ENCODE measurements at regions not wholly inside any gene's neighbourhood (a gene's known extent, or its start where the extent isn't known, plus 50 kb on each side); places are given as distances from the start of the nearest gene placed in this dataset.

DNA sequence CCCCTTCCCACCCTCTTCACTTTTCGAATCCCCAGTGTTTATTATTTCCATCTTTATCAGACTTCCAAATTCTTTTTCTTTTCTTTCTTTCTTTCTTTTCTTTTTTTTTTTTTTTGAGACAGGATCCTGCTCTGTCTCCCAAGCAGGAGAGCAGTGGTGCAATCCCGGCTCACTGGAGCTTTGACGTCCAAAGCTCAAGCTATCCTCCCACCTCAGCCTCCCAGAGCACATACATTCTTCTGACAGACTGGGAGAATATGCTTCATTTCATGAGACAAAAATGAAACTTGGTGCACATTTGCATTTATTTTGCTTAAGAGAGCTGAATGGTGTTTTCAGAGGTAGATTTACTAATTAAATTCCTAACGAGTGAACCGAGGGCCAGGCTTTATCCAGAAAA is 80.1 kb upstream of the FZD8 start:
- Histone ChIP-seq H3K4me1 (ENCODE audit: control insufficient read depth, low read depth, low read length) (no peaks in the 10 kb centered on the region), H3K27me3 (ENCODE audit: control insufficient read depth, insufficient read depth, low read length) (no peaks in the 10 kb centered on the region), H3K4me3 (ENCODE audit: low read length) (no peak overlapping the region), H3K36me3 (ENCODE audit: control insufficient read depth, low read depth, low read length) (no peaks in the 10 kb centered on the region), H3K27ac (ENCODE audit: low read length) (no peak overlapping the region), H3K9me3 (ENCODE audit: control insufficient read depth, low read depth, low read length) (no peaks in the 10 kb centered on the region), H3K9ac (ENCODE audit: low read length) (no peak overlapping the region)

DNA sequence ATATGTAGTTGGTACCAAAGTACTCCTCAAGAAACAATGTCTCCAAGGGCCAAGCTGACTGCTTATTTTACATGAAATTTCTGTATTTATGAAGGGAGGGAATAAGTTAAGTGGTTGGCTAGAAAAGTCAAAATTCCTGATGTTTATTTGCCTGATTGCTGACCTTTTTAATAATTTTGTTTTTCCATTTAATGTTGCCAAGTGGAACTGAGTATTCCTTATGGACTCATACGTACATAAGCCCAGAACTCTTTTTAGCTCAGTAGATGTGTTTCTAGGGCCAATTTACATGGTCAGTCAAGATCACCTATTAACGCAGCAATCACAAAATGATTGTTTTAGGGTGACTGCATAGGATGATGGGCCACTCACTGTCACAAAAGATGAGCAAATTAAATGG is 78.3 kb upstream of the FZD8 start:
- Histone ChIP-seq H3K27ac (ENCODE audit: low read length) (no peak overlapping the region), H3K4me1 (ENCODE audit: control insufficient read depth, low read depth, low read length) (no peaks in the 10 kb centered on the region), H3K4me3 (ENCODE audit: low read length) (no peak overlapping the region), H3K36me3 (ENCODE audit: control insufficient read depth, low read depth, low read length) (no peaks in the 10 kb centered on the region), H3K9me3 (ENCODE audit: control insufficient read depth, low read depth, low read length) (no peaks in the 10 kb centered on the region), H3K27me3 (ENCODE audit: control insufficient read depth, insufficient read depth, low read length) (no peaks in the 10 kb centered on the region), H3K9ac (ENCODE audit: low read length) (no peak overlapping the region)

DNA sequence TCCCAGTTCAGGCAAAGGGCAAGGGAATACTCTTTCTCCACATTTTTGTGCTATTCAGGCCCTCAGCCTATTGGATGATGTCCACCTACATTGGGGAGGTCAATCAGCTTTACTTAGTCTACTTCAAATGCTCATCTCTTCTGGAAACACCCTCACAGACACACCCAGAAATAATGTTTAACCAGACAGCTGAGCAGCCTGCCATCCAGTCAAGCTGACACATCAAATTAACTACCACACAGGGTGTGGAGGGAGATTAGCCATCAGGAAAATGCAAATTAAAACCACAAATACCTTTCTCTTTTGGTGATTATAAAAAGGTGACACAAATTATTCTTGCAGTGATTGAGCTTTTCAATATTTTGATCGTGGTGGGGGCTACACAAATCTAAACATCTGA is 74.7 kb upstream of the FZD8 start:
- Histone ChIP-seq H3K4me1 (ENCODE audit: control insufficient read depth, low read depth, low read length) (no peaks in the 10 kb centered on the region), H3K4me3 (ENCODE audit: low read length) (no peak overlapping the region), H3K27ac (ENCODE audit: low read length) (no peak overlapping the region), H3K9ac (ENCODE audit: low read length) (no peak overlapping the region), H3K9me3 (ENCODE audit: control insufficient read depth, low read depth, low read length) (no peaks in the 10 kb centered on the region), H3K36me3 (ENCODE audit: control insufficient read depth, low read depth, low read length) (no peaks in the 10 kb centered on the region), H3K27me3 (ENCODE audit: control insufficient read depth, insufficient read depth, low read length) (no peaks in the 10 kb centered on the region)

DNA sequence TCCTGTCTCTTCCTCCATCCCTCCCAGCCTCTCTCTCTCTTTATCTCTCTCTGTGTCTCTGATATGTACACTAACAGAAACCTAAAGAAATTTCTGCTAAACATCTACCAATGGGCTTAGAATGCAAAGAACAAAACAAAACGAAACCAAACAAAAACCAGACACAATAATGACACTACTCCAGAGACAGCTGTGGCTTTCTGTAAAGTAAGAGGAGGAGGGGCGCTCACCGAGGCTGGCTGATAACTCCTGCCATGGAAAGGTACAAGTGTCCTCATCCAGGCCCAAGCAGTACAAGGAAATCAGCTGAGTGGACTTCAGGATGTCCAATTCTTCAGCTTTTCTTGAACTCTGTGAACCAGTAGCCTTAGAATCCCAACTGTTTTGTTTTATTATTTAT is 70.4 kb upstream of the FZD8 start:
- Histone ChIP-seq H3K9me3 (ENCODE audit: control insufficient read depth, low read depth, low read length) (peaks cover 5% of the 10 kb centered on the region), H3K9ac (ENCODE audit: low read length) (no peak overlapping the region), H3K27me3 (ENCODE audit: control insufficient read depth, insufficient read depth, low read length) (no peaks in the 10 kb centered on the region), H3K27ac (ENCODE audit: low read length) (no peak overlapping the region), H3K4me3 (ENCODE audit: low read length) (no peak overlapping the region), H3K36me3 (ENCODE audit: control insufficient read depth, low read depth, low read length) (no peaks in the 10 kb centered on the region), H3K4me1 (ENCODE audit: control insufficient read depth, low read depth, low read length) (no peaks in the 10 kb centered on the region)

DNA sequence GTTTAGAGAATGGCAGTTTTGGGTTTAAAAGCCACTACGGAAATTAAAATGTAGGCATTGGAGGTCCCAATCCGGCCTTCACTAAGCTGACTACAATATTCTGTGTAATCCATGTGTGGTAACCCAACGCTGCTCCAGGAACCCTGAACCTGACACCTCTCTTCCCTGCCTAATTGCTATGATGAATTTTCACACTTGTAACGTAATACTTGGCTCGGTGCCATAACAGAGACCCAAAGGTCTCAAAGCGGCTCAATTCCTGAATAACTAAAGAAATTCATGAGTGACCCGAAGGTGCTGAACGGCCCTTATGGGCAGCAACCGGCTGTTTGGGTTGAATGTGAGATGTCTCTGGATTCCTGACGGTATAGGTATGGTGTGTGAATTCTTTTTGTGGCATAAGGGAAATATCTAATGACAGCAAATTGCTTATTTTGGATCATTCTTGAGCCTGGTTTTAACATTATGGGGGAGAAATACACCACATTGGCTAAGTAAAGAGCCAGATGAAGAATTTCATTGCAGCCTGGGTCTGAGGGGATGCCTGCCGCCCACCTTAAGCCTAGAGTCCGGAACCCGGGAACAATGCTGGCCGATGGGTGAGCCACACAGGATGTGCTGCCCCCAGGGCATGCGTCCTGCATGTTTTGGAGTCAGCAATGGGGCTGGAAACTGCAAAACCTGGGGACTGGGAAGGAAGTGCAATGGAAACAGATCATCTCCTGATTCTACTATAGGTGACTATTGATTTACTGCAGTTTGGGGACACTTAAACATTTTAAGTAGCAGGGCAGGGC is 69.7 kb upstream of the FZD8 start:
- no peak overlapping the region for H3K4me3 ChIP-seq (ENCODE audit: low read length)
- H3K36me3 ChIP-seq (ENCODE audit: control insufficient read depth, low read depth, low read length) = no peaks in the 10 kb centered on the region
- H3K4me1 ChIP-seq (ENCODE audit: control insufficient read depth, low read depth, low read length) = no peaks in the 10 kb centered on the region
- peaks cover 5% of the 10 kb centered on the region for H3K9me3 ChIP-seq (ENCODE audit: control insufficient read depth, low read depth, low read length)
- no peak overlapping the region for H3K9ac ChIP-seq (ENCODE audit: low read length)
- H3K27ac ChIP-seq (ENCODE audit: low read length) = no peak overlapping the region
- no peaks in the 10 kb centered on the region for H3K27me3 ChIP-seq (ENCODE audit: control insufficient read depth, insufficient read depth, low read length)

DNA sequence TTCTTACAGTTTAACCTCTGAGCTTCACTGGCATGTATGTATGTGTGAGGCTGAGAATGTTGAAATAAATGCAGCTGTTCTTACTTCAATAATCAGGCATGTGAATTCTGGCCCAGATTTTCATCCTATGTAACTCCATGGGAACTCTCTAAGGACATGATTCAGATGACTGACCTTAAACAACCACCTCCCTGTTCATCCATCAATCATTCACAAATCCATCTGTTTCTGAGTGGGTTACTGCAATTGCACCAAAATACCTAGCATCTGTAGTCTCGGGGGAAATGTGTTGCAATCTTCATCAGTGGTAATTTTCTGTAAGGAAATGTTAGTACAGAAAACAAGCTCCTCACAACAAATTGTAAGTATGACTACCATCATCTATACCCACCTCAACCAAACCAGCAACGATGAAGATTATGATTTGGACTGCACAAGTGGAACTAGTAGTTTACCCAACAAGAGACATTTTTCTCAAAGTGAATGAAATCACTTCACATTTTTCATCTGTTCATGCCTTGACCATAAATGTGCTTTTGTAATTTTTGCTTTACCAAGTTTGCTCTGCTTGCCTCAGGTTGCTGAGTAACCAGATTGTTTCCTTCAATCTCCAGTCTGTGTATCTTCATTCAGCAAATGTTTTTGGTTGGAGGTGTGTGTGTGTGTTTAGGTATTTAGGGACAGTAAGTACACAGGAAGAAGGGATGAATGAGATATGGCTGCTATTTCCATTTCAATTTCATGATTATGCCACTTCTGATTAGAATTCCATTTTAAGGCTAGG is 65.7 kb upstream of the FZD8 start:
- Histone ChIP-seq H3K27me3 (ENCODE audit: control insufficient read depth, insufficient read depth, low read length) (no peaks in the 10 kb centered on the region), H3K27ac (ENCODE audit: low read length) (no peak overlapping the region), H3K9ac (ENCODE audit: low read length) (no peak overlapping the region), H3K4me3 (ENCODE audit: low read length) (no peak overlapping the region), H3K9me3 (ENCODE audit: control insufficient read depth, low read depth, low read length) (peaks cover 5% of the 10 kb centered on the region), H3K4me1 (ENCODE audit: control insufficient read depth, low read depth, low read length) (no peaks in the 10 kb centered on the region), H3K36me3 (ENCODE audit: control insufficient read depth, low read depth, low read length) (no peaks in the 10 kb centered on the region)

DNA sequence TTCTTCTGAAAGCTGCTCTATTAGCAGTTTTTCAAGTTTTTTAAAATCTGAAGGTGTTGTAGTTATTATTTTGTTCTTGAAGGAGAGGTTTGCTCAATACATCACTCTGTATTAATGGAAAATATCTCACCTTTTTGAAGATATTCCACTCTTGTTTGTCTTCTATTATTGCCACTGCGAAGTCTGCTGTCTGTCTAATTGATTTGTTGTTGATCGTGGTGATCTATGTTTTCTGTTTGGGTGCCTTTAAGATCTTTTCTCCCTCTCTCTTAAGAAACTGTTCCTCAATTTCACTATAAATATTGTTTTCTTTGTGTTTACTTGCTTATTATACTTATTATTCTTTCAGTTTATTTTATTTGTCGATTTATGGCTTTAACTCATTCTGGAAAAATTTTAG is 64.9 kb upstream of the FZD8 start:
- H3K27me3 ChIP-seq (ENCODE audit: control insufficient read depth, insufficient read depth, low read length) = no peaks in the 10 kb centered on the region
- no peaks in the 10 kb centered on the region for H3K36me3 ChIP-seq (ENCODE audit: control insufficient read depth, low read depth, low read length)
- H3K9me3 ChIP-seq (ENCODE audit: control insufficient read depth, low read depth, low read length) = peaks cover 5% of the 10 kb centered on the region
- no peak overlapping the region for H3K9ac ChIP-seq (ENCODE audit: low read length)
- no peak overlapping the region for H3K4me3 ChIP-seq (ENCODE audit: low read length)
- no peak overlapping the region for H3K27ac ChIP-seq (ENCODE audit: low read length)
- no peaks in the 10 kb centered on the region for H3K4me1 ChIP-seq (ENCODE audit: control insufficient read depth, low read depth, low read length)

DNA sequence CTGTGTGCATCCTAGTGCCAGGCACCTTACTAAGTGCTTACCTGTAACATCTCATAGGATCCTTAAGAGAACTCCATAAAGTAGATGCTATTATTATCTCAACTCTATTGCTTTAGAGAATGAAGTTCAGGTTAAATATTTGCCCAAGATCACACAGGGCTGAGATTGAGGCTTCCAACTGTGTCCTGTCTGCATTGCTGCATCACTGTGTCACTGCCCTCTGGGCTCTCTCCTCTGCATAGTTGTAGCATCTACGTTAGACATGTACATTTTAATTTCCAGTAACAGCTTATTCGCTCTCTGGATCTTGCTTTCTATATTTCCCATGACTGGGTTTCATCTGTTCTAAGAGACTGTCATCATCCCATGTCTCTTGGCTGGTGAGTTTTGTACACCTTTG is 63.6 kb upstream of the FZD8 start:
- H3K36me3 ChIP-seq (ENCODE audit: control insufficient read depth, low read depth, low read length) = no peaks in the 10 kb centered on the region
- peaks cover 5% of the 10 kb centered on the region for H3K9me3 ChIP-seq (ENCODE audit: control insufficient read depth, low read depth, low read length)
- no peak overlapping the region for H3K4me3 ChIP-seq (ENCODE audit: low read length)
- no peaks in the 10 kb centered on the region for H3K4me1 ChIP-seq (ENCODE audit: control insufficient read depth, low read depth, low read length)
- no peaks in the 10 kb centered on the region for H3K27me3 ChIP-seq (ENCODE audit: control insufficient read depth, insufficient read depth, low read length)
- H3K9ac ChIP-seq (ENCODE audit: low read length) = no peak overlapping the region
- no peak overlapping the region for H3K27ac ChIP-seq (ENCODE audit: low read length)

DNA sequence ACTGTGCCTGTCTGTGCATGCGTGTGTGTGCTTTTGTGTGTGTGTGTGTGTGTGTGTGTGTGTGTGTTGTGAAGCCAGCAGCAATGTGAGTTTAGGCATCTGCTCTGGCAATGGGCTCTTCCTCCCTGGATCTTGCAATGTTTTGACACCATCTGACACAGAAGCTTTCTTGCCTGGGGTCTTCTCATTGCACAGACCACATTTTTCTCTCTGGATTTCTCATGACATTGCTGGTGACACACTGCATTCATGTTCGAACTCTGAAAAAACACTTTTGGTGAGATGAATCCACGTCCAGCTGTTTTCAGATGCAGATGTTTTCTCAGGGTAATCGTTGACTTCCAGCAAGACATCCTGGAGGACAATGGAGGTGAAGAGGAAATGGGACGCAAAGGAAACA is 63.0 kb upstream of the FZD8 start:
- no peaks in the 10 kb centered on the region for H3K36me3 ChIP-seq (ENCODE audit: control insufficient read depth, low read depth, low read length)
- no peak overlapping the region for H3K9ac ChIP-seq (ENCODE audit: low read length)
- H3K27me3 ChIP-seq (ENCODE audit: control insufficient read depth, insufficient read depth, low read length) = no peaks in the 10 kb centered on the region
- H3K27ac ChIP-seq (ENCODE audit: low read length) = no peak overlapping the region
- peaks cover 5% of the 10 kb centered on the region for H3K9me3 ChIP-seq (ENCODE audit: control insufficient read depth, low read depth, low read length)
- H3K4me1 ChIP-seq (ENCODE audit: control insufficient read depth, low read depth, low read length) = no peaks in the 10 kb centered on the region
- no peak overlapping the region for H3K4me3 ChIP-seq (ENCODE audit: low read length)

DNA sequence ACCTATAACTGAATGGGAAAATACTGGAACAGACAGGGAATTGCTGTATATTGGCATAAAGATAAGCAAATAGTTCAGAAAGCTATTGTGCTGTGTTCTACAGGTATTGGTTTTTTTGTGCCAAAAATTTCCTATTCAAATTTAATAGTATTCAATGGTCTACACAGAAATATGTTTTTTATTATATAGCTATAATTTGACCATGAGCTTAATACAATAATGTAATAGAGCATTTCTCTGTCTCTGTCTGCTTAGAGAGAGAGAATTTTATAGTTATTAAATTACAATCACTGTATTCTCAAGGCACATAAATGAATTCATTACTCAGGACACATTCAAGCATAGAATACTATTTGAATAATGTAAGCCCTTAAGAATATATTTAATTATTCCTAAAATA is 62.3 kb upstream of the FZD8 start:
- no peaks in the 10 kb centered on the region for H3K27me3 ChIP-seq (ENCODE audit: control insufficient read depth, insufficient read depth, low read length)

DNA sequence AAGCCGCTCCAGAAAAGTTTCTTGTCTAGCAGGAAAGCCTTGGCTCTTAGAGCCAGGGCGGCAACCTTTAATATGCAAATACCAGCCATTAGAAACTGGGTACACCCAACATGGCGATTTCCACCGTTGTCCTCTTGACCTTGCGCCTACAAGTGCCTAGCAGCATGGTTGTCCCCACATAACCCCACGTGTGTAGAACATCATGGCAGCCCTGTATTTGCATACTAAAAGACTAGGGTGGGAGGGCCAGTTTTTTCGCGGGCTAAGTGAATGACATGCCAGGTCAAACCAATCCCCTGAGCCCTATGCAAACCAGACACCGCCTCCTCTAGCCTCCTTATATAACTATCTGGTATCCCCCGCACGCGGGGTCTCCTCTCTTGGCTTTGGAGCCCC is 58.4 kb upstream of the FZD8 start:
- H3K36me3 ChIP-seq (ENCODE audit: control insufficient read depth, low read depth, low read length) = no peaks in the 10 kb centered on the region
- no peak overlapping the region for H3K4me3 ChIP-seq (ENCODE audit: low read length)
- H3K9me3 ChIP-seq (ENCODE audit: control insufficient read depth, low read depth, low read length) = no peaks in the 10 kb centered on the region
- peaks cover 15% of the 10 kb centered on the region for H3K4me1 ChIP-seq (ENCODE audit: control insufficient read depth, low read depth, low read length)
- H3K27me3 ChIP-seq (ENCODE audit: control insufficient read depth, insufficient read depth, low read length) = peaks cover 3% of the 10 kb centered on the region
- no peak overlapping the region for H3K27ac ChIP-seq (ENCODE audit: low read length)
- no peak overlapping the region for H3K9ac ChIP-seq (ENCODE audit: low read length)

More for the DNA sequence above, 62.3 kb upstream of the FZD8 start:
- H3K9me3 ChIP-seq (ENCODE audit: control insufficient read depth, low read depth, low read length) = peaks cover 5% of the 10 kb centered on the region
- H3K9ac ChIP-seq (ENCODE audit: low read length) = no peak overlapping the region
- H3K4me3 ChIP-seq (ENCODE audit: low read length) = no peak overlapping the region
- H3K36me3 ChIP-seq (ENCODE audit: control insufficient read depth, low read depth, low read length) = no peaks in the 10 kb centered on the region
- H3K4me1 ChIP-seq (ENCODE audit: control insufficient read depth, low read depth, low read length) = no peaks in the 10 kb centered on the region
- no peak overlapping the region for H3K27ac ChIP-seq (ENCODE audit: low read length)
